ENCODE measurements at regions not wholly inside any gene's neighbourhood (a gene's known extent, or its start where the extent isn't known, plus 50 kb on each side); places are given as distances from the start of the nearest gene placed in this dataset.
A peak's percentile ranks its signal among the peaks of the same experiment; 100 is the strongest.

GRCh38 chr6:145309842-145310535 is 425.3 kb downstream of the EPM2A start:
- DNase-seq (ENCODE audit: low read depth) = no peak

- DNase-seq (ENCODE audit: low read depth) = no peak
Measured at GRCh38 chr6:145312481-145312880, 422.8 kb downstream of the EPM2A start.

- no peak for DNase-seq (ENCODE audit: low read depth)
Measured at GRCh38 chr6:145313041-145313855, 422.1 kb downstream of the EPM2A start.

GRCh38 chr6:145315982-145316600 is 419.2 kb downstream of the EPM2A start:
- no peak for DNase-seq (ENCODE audit: low read depth)

GRCh38 chr6:145318952-145319351 is 416.4 kb downstream of the EPM2A start:
- no peak for DNase-seq (ENCODE audit: low read depth)

GRCh38 chr6:145319605-145320004 is 415.7 kb downstream of the EPM2A start:
- DNase-seq (ENCODE audit: low read depth) = no peak

- DNase-seq (ENCODE audit: low read depth) = no peak
Measured at GRCh38 chr6:145323646-145324045, 411.7 kb downstream of the EPM2A start.

GRCh38 chr6:145327586-145327985 is 407.7 kb downstream of the EPM2A start:
- no peak for DNase-seq (ENCODE audit: low read depth)

GRCh38 chr6:145329257-145329656 is 406.1 kb downstream of the EPM2A start:
- no peak for DNase-seq (ENCODE audit: low read depth)

GRCh38 chr6:145331066-145331465 is 404.3 kb downstream of the EPM2A start:
- DNase-seq (ENCODE audit: low read depth) = no peak

- DNase-seq (ENCODE audit: low read depth) = peak; percentile 3
Measured at GRCh38 chr6:145332011-145332410, 403.3 kb downstream of the EPM2A start.

- DNase-seq (ENCODE audit: low read depth) = no peak
Measured at GRCh38 chr6:145336119-145336518, 399.2 kb downstream of the EPM2A start.

GRCh38 chr6:145339089-145339488 is 396.2 kb downstream of the EPM2A start:
- DNase-seq (ENCODE audit: low read depth) = no peak

- DNase-seq (ENCODE audit: low read depth) = no peak
Measured at GRCh38 chr6:145340256-145340655, 395.1 kb downstream of the EPM2A start.

GRCh38 chr6:145345094-145345493 is 390.2 kb downstream of the EPM2A start:
- no peak for DNase-seq (ENCODE audit: low read depth)

- DNase-seq (ENCODE audit: low read depth) = no peak
Measured at GRCh38 chr6:145347216-145347615, 388.1 kb downstream of the EPM2A start.

- DNase-seq (ENCODE audit: low read depth) = no peak
Measured at GRCh38 chr6:145349950-145350510, 385.3 kb downstream of the EPM2A start.

GRCh38 chr6:145350928-145351327 is 384.4 kb downstream of the EPM2A start:
- DNase-seq (ENCODE audit: low read depth) = no peak

- DNase-seq (ENCODE audit: low read depth) = no peak
Measured at GRCh38 chr6:145352382-145353080, 382.8 kb downstream of the EPM2A start.

- DNase-seq (ENCODE audit: low read depth) = no peak
Measured at GRCh38 chr6:145360865-145361264, 374.5 kb downstream of the EPM2A start.

GRCh38 chr6:145367149-145367548 is 368.2 kb downstream of the EPM2A start:
- DNase-seq (ENCODE audit: low read depth) = no peak

GRCh38 chr6:145368075-145368474 is 367.2 kb downstream of the EPM2A start:
- DNase-seq (ENCODE audit: low read depth) = peak; percentile 8

Data from RPMI7951 (cell line).